GM12878 (cell line): ENCODE measurements at regions not wholly inside any gene's neighbourhood (a gene's known extent, or its start where the extent isn't known, plus 50 kb on each side); places are given as distances from the start of the nearest gene placed in this dataset.

ENCODE experiments used
- ATAC-seq: fragments of 200-7000 bp; cut with Tn5 transposase; 3 replicates; pipeline ENCODE4 v1.9.1; 2020; ENCODE audit warnings: mild to moderate bottlenecking, moderate library complexity
- BruUV-seq: library from RNA; stranded (reverse); fragments of 400-500 nt; replicated peaks from 2 replicates; lab custom pipeline; 2021; lab: Mats Ljungman, UMichigan
- CTCF ChIA-PET: fragments of 300-600 bp; sonication (Branson Sonifier 250); formaldehyde crosslinking; extraction: SDS; loops from one replicate; lab custom pipeline; 2021; ENCODE audit warnings: inconsistent platforms; lab: Yijun Ruan, JAX
- POLR2A ChIA-PET: fragments of 350-600 bp; formaldehyde crosslinking; extraction: SDS; loops from one replicate; lab custom pipeline; 2021; ENCODE audit warnings: inconsistent platforms; lab: Charles Lee
- RAD21 ChIA-PET: fragments of 300-600 bp; sonication (Branson Sonifier 250); formaldehyde crosslinking; loops from one replicate; lab custom pipeline; 2023; ENCODE audit warnings: antibody characterized with exemption; ENCODE audit not compliant: unreplicated experiment; lab: Charles Lee
- SMC1A ChIA-PET: fragments of 300-600 bp; sonication (Branson Sonifier 250); formaldehyde crosslinking; loops from one replicate; lab custom pipeline; 2023; ENCODE audit not compliant: unreplicated experiment, uncharacterized antibody; lab: Charles Lee
- DNase-seq: peaks from one replicate; pipeline ENCODE4 v3.0.0-alpha.2; 2011; ENCODE audit warnings: low read depth, low spot score
- FAIRE-seq: peaks from 3 replicates; lab custom pipeline; 2011; peaks lifted over from hg19 to GRCh38; lab: Jason Lieb, UNC
- H2AFZ ChIP-seq: 2 replicates; pipeline ENCODE4 v1.6.0; 2011; ENCODE audit warnings: low read depth, low read length, control low read depth; ENCODE audit not compliant: control insufficient read depth
- H3K27ac ChIP-seq: 2 replicates; pipeline ENCODE4 v1.5.1; 2011; ENCODE audit warnings: control low read depth; ENCODE audit not compliant: control insufficient read depth, insufficient read depth
- H3K27me3 ChIP-seq, 2 experiments: replicated peaks in 1 of 2; 2 replicates each; pipeline versions ENCODE4 v1.6.0 to v1.6.1; 2011; ENCODE audit warnings: low read length in 1 of 2; ENCODE audit not compliant: control insufficient read depth in 2 of 2, insufficient read depth in 2 of 2
- H3K36me3 ChIP-seq, 2 experiments: 2 replicates each; pipeline ENCODE4 v1.5.1; 2011; ENCODE audit warnings: low read length in 1 of 2; ENCODE audit not compliant: control insufficient read depth in 2 of 2, insufficient read depth in 2 of 2
- H3K4me1 ChIP-seq: 2 replicates; pipeline ENCODE4 v1.6.1; 2011; ENCODE audit warnings: mild to moderate bottlenecking, low read length, moderate library complexity, mixed read lengths; ENCODE audit not compliant: control insufficient read depth, insufficient read depth
- H3K4me2 ChIP-seq: 2 replicates; pipeline ENCODE4 v1.6.0; 2011; ENCODE audit warnings: control low read depth; ENCODE audit not compliant: control insufficient read depth, insufficient read depth
- H3K4me3 ChIP-seq: fragments of 200-600 bp; sonication (generic); 2 replicates; pipeline ENCODE4 v1.5.1; 2016
- H3K79me2 ChIP-seq: 2 replicates; pipeline ENCODE4 v1.6.0; 2011; ENCODE audit warnings: low read length; ENCODE audit not compliant: control insufficient read depth, insufficient read depth
- H3K9ac ChIP-seq: 2 replicates; pipeline ENCODE4 v1.8.0; 2011; ENCODE audit warnings: low read length, control low read depth, mixed read lengths; ENCODE audit not compliant: control insufficient read depth, insufficient read depth
- H3K9me3 ChIP-seq: replicated peaks from 3 replicates; pipeline ENCODE4 v1.5.1; 2011; ENCODE audit warnings: mild to moderate bottlenecking, low read length; ENCODE audit not compliant: control insufficient read depth, insufficient read depth
- H4K20me1 ChIP-seq: 2 replicates; pipeline ENCODE4 v1.6.0; 2011; ENCODE audit not compliant: control insufficient read depth, insufficient read depth
- ASH2L ChIP-seq: fragments of 300-600, 200-600 bp; sonication (generic); IDR thresholded peaks from 2 replicates; pipeline ENCODE4 v1.6.1; 2017; ENCODE audit warnings: low read depth, mild to moderate bottlenecking, borderline replicate concordance
- IKZF1 ChIP-seq: fragments of 450-650 bp; conservative IDR thresholded peaks from 2 replicates; pipeline ENCODE4 v1.6.1; 2017; ENCODE audit warnings: antibody characterized with exemption, mild to moderate bottlenecking
- POU2F2 ChIP-seq: IDR thresholded peaks from 3 replicates; pipeline ENCODE4 v1.6.1; 2011; ENCODE audit warnings: low read depth, mild to moderate bottlenecking, low read length, borderline replicate concordance
- SRF ChIP-seq, 2 experiments: IDR thresholded peaks; 2 replicates each; pipeline ENCODE4 v1.6.1; 2011; ENCODE audit warnings: low read depth in 2 of 2, low read length in 2 of 2, mild to moderate bottlenecking in 1 of 2, moderate library complexity in 1 of 2
- STAT3 ChIP-seq: IDR thresholded peaks from 2 replicates; pipeline ENCODE4 v1.6.1; 2011; ENCODE audit warnings: low read depth, low read length, improper control_type of control experiment
- WGBS: methylation state at CpG from one replicate; pipeline ENCODE4 v1.1.6; 2016; ENCODE audit warnings: low lambda C conversion rate; ENCODE audit not compliant: insufficient replicate concordance, insufficient coverage; ENCODE audit errors: missing lambda C conversion rate; 5-methylcytosine and 5-hydroxymethylcytosine counted together
- in situ Hi-C: fragments of 300-500 bp; cut with MboI; formaldehyde crosslinking; loops from 9 replicates; pipeline ENCODE4 v1.14.3; 2018; ENCODE audit warnings: mixed read lengths
- intact Hi-C: fragments of 100-400 bp; cut with micrococcal nuclease; formaldehyde crosslinking; loops from one replicate; pipeline ENCODE4 v1.14.2; 2022; ENCODE audit not compliant: unreplicated experiment
- TF ChIP-seq, protein P1 (sequence below): IDR thresholded peaks from 2 replicates; pipeline ENCODE4 v1.6.1; 2012; ENCODE audit warnings: mild to moderate bottlenecking, low read depth, low read length
- TF ChIP-seq, protein P2 (sequence below): fragments of 450-650 bp; IDR thresholded peaks from 2 replicates; pipeline ENCODE4 v1.6.1; 2017; ENCODE audit warnings: mild to moderate bottlenecking, low read depth, inconsistent platforms; ENCODE audit not compliant: poor library complexity, severe bottlenecking
- TF ChIP-seq, protein P3 (sequence below): fragments of 450-650 bp; IDR thresholded peaks from 2 replicates; pipeline ENCODE4 v1.6.1; 2016; ENCODE audit warnings: mild to moderate bottlenecking
- TF ChIP-seq, protein P4 (sequence below): fragments of 450-650 bp; IDR thresholded peaks from 2 replicates; pipeline ENCODE4 v1.6.1; 2018; ENCODE audit warnings: borderline replicate concordance, mild to moderate bottlenecking; ENCODE audit not compliant: partially characterized antibody
- TF ChIP-seq, protein P5 (sequence below): IDR thresholded peaks from 2 replicates; pipeline ENCODE4 v1.6.1; 2012; ENCODE audit warnings: low read length, inconsistent platforms

DNA sequence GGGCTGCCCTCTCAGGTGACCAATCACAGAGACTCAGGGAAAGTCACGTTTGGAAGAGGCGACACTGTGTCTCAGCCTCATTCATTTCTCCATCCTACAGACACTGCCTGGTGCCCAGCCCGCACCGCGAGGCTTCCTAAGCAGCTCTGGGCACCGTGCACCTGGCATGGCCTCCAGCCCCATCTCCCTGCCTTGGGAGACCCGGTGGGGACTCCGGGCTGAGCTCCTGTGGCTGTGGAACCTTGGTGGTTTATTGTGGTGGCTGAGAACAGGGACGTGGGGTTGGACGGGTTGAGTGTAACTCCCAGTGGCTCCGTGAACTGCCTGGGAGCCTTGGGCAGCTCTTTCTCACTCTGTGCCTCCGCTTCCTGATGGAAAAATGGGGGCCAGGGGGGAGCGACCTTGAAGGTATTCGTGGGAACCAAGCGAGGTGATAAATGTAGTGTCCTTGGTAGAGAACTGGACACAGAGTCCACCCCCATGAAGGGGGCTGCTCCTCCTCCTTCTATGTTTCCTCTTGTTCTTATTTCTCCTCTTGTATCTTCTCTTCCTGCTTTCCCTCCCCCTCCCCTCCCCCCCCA lies 215.4 kb downstream of the SEC14L1 start (continued):
- TF ChIP-seq, protein P1, sequence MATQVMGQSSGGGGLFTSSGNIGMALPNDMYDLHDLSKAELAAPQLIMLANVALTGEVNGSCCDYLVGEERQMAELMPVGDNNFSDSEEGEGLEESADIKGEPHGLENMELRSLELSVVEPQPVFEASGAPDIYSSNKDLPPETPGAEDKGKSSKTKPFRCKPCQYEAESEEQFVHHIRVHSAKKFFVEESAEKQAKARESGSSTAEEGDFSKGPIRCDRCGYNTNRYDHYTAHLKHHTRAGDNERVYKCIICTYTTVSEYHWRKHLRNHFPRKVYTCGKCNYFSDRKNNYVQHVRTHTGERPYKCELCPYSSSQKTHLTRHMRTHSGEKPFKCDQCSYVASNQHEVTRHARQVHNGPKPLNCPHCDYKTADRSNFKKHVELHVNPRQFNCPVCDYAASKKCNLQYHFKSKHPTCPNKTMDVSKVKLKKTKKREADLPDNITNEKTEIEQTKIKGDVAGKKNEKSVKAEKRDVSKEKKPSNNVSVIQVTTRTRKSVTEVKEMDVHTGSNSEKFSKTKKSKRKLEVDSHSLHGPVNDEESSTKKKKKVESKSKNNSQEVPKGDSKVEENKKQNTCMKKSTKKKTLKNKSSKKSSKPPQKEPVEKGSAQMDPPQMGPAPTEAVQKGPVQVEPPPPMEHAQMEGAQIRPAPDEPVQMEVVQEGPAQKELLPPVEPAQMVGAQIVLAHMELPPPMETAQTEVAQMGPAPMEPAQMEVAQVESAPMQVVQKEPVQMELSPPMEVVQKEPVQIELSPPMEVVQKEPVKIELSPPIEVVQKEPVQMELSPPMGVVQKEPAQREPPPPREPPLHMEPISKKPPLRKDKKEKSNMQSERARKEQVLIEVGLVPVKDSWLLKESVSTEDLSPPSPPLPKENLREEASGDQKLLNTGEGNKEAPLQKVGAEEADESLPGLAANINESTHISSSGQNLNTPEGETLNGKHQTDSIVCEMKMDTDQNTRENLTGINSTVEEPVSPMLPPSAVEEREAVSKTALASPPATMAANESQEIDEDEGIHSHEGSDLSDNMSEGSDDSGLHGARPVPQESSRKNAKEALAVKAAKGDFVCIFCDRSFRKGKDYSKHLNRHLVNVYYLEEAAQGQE, result no peak
- TF ChIP-seq, protein P2, sequence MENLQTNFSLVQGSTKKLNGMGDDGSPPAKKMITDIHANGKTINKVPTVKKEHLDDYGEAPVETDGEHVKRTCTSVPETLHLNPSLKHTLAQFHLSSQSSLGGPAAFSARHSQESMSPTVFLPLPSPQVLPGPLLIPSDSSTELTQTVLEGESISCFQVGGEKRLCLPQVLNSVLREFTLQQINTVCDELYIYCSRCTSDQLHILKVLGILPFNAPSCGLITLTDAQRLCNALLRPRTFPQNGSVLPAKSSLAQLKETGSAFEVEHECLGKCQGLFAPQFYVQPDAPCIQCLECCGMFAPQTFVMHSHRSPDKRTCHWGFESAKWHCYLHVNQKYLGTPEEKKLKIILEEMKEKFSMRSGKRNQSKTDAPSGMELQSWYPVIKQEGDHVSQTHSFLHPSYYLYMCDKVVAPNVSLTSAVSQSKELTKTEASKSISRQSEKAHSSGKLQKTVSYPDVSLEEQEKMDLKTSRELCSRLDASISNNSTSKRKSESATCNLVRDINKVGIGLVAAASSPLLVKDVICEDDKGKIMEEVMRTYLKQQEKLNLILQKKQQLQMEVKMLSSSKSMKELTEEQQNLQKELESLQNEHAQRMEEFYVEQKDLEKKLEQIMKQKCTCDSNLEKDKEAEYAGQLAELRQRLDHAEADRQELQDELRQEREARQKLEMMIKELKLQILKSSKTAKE, result no peak
- TF ChIP-seq SRF (IDR thresholded peaks at IDR 0.05; ENCODE audit: low read depth in 2 of 2, low read length in 2 of 2), result no peak

DNA sequence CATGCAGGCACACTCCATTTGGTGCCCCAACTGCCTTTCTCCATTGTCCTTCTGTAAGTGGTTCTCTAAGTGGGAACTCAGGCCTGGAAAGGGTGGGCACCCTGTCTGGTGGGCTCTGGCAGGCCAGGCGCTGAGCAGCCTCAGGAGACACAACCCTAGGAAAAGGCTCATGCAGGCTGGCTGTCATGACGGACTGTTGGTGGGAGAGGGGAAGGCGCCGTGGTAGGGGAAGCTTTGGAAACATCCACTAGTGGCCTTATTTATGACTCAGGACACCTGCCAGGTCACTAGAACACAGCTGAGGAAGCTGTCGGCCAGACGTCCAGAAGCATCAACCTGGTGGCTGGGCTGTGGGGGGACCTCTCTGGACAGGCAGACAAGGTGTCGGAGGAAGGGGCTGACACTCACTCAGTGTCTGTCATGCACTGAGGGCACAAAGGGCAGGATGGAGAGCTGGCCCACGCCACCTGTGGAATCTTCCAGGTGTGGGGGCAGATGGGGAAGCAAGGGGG lies 216.0 kb downstream of the SEC14L1 start:
- intact Hi-C loops, result no loop called here
- TF ChIP-seq IKZF1 (no peak), POU2F2 (no peak), STAT3 (no peak), ASH2L (no peak)
- TF ChIP-seq, protein P3, sequence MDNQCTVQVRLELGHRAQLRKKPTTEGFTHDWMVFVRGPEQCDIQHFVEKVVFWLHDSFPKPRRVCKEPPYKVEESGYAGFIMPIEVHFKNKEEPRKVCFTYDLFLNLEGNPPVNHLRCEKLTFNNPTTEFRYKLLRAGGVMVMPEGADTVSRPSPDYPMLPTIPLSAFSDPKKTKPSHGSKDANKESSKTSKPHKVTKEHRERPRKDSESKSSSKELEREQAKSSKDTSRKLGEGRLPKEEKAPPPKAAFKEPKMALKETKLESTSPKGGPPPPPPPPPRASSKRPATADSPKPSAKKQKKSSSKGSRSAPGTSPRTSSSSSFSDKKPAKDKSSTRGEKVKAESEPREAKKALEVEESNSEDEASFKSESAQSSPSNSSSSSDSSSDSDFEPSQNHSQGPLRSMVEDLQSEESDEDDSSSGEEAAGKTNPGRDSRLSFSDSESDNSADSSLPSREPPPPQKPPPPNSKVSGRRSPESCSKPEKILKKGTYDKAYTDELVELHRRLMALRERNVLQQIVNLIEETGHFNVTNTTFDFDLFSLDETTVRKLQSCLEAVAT, result no peak
- TF ChIP-seq, protein P4, sequence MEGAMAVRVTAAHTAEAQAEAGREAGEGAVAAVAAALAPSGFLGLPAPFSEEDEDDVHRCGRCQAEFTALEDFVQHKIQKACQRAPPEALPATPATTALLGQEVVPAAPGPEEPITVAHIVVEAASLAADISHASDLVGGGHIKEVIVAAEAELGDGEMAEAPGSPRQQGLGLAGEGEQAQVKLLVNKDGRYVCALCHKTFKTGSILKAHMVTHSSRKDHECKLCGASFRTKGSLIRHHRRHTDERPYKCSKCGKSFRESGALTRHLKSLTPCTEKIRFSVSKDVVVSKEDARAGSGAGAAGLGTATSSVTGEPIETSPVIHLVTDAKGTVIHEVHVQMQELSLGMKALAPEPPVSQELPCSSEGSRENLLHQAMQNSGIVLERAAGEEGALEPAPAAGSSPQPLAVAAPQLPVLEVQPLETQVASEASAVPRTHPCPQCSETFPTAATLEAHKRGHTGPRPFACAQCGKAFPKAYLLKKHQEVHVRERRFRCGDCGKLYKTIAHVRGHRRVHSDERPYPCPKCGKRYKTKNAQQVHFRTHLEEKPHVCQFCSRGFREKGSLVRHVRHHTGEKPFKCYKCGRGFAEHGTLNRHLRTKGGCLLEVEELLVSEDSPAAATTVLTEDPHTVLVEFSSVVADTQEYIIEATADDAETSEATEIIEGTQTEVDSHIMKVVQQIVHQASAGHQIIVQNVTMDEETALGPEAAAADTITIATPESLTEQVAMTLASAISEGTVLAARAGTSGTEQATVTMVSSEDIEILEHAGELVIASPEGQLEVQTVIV, result no peak
- TF ChIP-seq, protein P5, sequence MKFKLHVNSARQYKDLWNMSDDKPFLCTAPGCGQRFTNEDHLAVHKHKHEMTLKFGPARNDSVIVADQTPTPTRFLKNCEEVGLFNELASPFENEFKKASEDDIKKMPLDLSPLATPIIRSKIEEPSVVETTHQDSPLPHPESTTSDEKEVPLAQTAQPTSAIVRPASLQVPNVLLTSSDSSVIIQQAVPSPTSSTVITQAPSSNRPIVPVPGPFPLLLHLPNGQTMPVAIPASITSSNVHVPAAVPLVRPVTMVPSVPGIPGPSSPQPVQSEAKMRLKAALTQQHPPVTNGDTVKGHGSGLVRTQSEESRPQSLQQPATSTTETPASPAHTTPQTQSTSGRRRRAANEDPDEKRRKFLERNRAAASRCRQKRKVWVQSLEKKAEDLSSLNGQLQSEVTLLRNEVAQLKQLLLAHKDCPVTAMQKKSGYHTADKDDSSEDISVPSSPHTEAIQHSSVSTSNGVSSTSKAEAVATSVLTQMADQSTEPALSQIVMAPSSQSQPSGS, result no peak

More for the DNA sequence above, 216.0 kb downstream of the SEC14L1 start:
- in situ Hi-C loops, result no loop called here
- CTCF ChIA-PET, result interaction anchor here (0.9 kb wide), 1 partner anchor 73 kb away, joined by 3 read pairs; no protein-coding TSS in a partner anchor
- Histone ChIP-seq H3K4me3 (no peak overlapping the region), H3K4me2 (no peak overlapping the region), H2AFZ (no peak overlapping the region), H3K4me1 (peaks cover 3% of the 10 kb centered on the region; the same call in 1 of the 2 replicates), H3K9me3 (no peaks in the 10 kb centered on the region), H3K79me2 (peaks cover 8% of the 10 kb centered on the region), H4K20me1 (peaks cover 8% of the 10 kb centered on the region), H3K9ac (no peak overlapping the region), H3K27me3 (no peaks in the 10 kb centered on the region), H3K27ac (no peak overlapping the region), H3K36me3 (peaks cover 0 to 1% of the 10 kb centered on the region in 2 experiments; a peak in 2 of 4 replicates)
- no TSS peak for BruUV-seq
- DNase-seq (no peak), ATAC-seq (no peak), FAIRE-seq (no peak)
- RAD21 ChIA-PET, result no interaction called here
- SMC1A ChIA-PET, result interaction anchor here (0.9 kb wide), 1 partner anchor 49 kb away, joined by 4 read pairs; no protein-coding TSS in a partner anchor
- POLR2A ChIA-PET, result no interaction called here
- 84% methylated on average over 8 of the region's 8 CpGs for WGBS
